ENCODE measurements at regions not wholly inside any gene's neighbourhood (a gene's known extent, or its start where the extent isn't known, plus 50 kb on each side); places are given as distances from the start of the nearest gene placed in this dataset.
"Not testable (repeated sequence)": the region's sequence is repeated elsewhere in the genome, so short reads cannot be mapped to it uniquely, and the experiment has no call there.

GRCh38 chr12:127583041-127583440 lies 683.9 kb upstream of the TMEM132C start:
- no peak for DNase-seq (ENCODE audit: low spot score)

- DNase-seq (ENCODE audit: low spot score) = no peak
Measured at GRCh38 chr12:127588249-127588648, 678.7 kb upstream of the TMEM132C start.

GRCh38 chr12:127589541-127589940 lies 677.4 kb upstream of the TMEM132C start:
- DNase-seq (ENCODE audit: low spot score) = no peak

- no peak for DNase-seq (ENCODE audit: low spot score)
Measured at GRCh38 chr12:127590868-127591267, 676.1 kb upstream of the TMEM132C start.

GRCh38 chr12:127592245-127592644 lies 674.7 kb upstream of the TMEM132C start:
- DNase-seq (ENCODE audit: low spot score) = no peak

GRCh38 chr12:127594351-127594970 lies 672.5 kb upstream of the TMEM132C start:
- DNase-seq (ENCODE audit: low spot score) = no peak

- DNase-seq (ENCODE audit: low spot score) = no peak
Measured at GRCh38 chr12:127595506-127595905, 671.5 kb upstream of the TMEM132C start.

- DNase-seq (ENCODE audit: low spot score) = no peak
Measured at GRCh38 chr12:127596891-127597290, 670.1 kb upstream of the TMEM132C start.

GRCh38 chr12:127599436-127599835 lies 667.5 kb upstream of the TMEM132C start:
- no peak for DNase-seq (ENCODE audit: low spot score)

- DNase-seq (ENCODE audit: low spot score) = no peak
Measured at GRCh38 chr12:127600211-127600610, 666.8 kb upstream of the TMEM132C start.

- DNase-seq (ENCODE audit: low spot score) = no peak
Measured at GRCh38 chr12:127606476-127607015, 660.4 kb upstream of the TMEM132C start.

- DNase-seq (ENCODE audit: low spot score) = no peak
Measured at GRCh38 chr12:127607146-127607725, 659.7 kb upstream of the TMEM132C start.

- DNase-seq (ENCODE audit: low spot score) = not testable (repeated sequence)
Measured at GRCh38 chr12:127608359-127608758, 658.6 kb upstream of the TMEM132C start.

- DNase-seq (ENCODE audit: low spot score) = no peak
Measured at GRCh38 chr12:127613056-127613455, 653.9 kb upstream of the TMEM132C start.

GRCh38 chr12:127619869-127620734 lies 646.9 kb upstream of the TMEM132C start:
- no peak for DNase-seq (ENCODE audit: low spot score)

GRCh38 chr12:127620735-127621355 lies 646.1 kb upstream of the TMEM132C start:
- DNase-seq (ENCODE audit: low spot score) = no peak

- no peak for DNase-seq (ENCODE audit: low spot score)
Measured at GRCh38 chr12:127621366-127621765, 645.6 kb upstream of the TMEM132C start.

GRCh38 chr12:127623362-127623761 lies 643.6 kb upstream of the TMEM132C start:
- DNase-seq (ENCODE audit: low spot score) = no peak

GRCh38 chr12:127625176-127625771 lies 641.7 kb upstream of the TMEM132C start:
- DNase-seq (ENCODE audit: low spot score) = no peak

GRCh38 chr12:127628645-127629044 lies 638.3 kb upstream of the TMEM132C start:
- DNase-seq (ENCODE audit: low spot score) = no peak

- no peak for DNase-seq (ENCODE audit: low spot score)
Measured at GRCh38 chr12:127629066-127629820, 637.7 kb upstream of the TMEM132C start.
